Endodermal cell (in vitro differentiated cells): ENCODE measurements at regions not wholly inside any gene's neighbourhood (a gene's known extent, or its start where the extent isn't known, plus 50 kb on each side); places are given as distances from the start of the nearest gene placed in this dataset.

ENCODE experiments used
- DNase-seq: peaks from one replicate; pipeline ENCODE4 v3.0.0-alpha.2; 2017
- H3K27ac ChIP-seq: 2 replicates; pipeline ENCODE4 v1.5.1; 2013; ENCODE audit warnings: mild to moderate bottlenecking, low read depth, low read length, moderate library complexity
- H3K27me3 ChIP-seq: 2 replicates; pipeline ENCODE4 v1.6.1; 2013; ENCODE audit warnings: mild to moderate bottlenecking, low read length, moderate library complexity; ENCODE audit not compliant: insufficient read depth, control insufficient read depth, poor library complexity, severe bottlenecking
- H3K36me3 ChIP-seq: 2 replicates; pipeline ENCODE4 v1.7.0; 2013; ENCODE audit warnings: mild to moderate bottlenecking, low read length, moderate library complexity; ENCODE audit not compliant: control insufficient read depth, insufficient read depth
- H3K4me1 ChIP-seq: one replicate; pipeline ENCODE4 v1.7.0; 2013; ENCODE audit warnings: low read length; ENCODE audit not compliant: control insufficient read depth, insufficient read depth
- H3K4me3 ChIP-seq: 2 replicates; pipeline ENCODE4 v1.5.1; 2013; ENCODE audit warnings: mild to moderate bottlenecking, low read length, moderate library complexity
- H3K9ac ChIP-seq: 2 replicates; pipeline ENCODE4 v1.6.1; 2013; ENCODE audit warnings: mild to moderate bottlenecking, low read length, moderate library complexity; ENCODE audit not compliant: poor library complexity, severe bottlenecking; ENCODE audit errors: extremely low read depth
- H3K9me3 ChIP-seq: 2 replicates; pipeline ENCODE4 v1.6.1; 2013; ENCODE audit warnings: mild to moderate bottlenecking, low read length, moderate library complexity; ENCODE audit not compliant: control insufficient read depth
- H3K27ac Mint-ChIP-seq: 2 replicates; pipeline ENCODE4 v1.8.0; 2020; ENCODE audit warnings: mixed read lengths
- H3K27me3 Mint-ChIP-seq: 2 replicates; pipeline ENCODE4 v1.8.0; 2021; ENCODE audit warnings: mild to moderate bottlenecking, mixed read lengths; ENCODE audit not compliant: insufficient read depth
- H3K36me3 Mint-ChIP-seq: 2 replicates; pipeline ENCODE4 v1.8.0; 2020; ENCODE audit warnings: low read depth, mixed read lengths
- H3K4me1 Mint-ChIP-seq: 2 replicates; pipeline ENCODE4 v1.8.0; 2020; ENCODE audit warnings: mixed read lengths
- H3K4me3 Mint-ChIP-seq: 2 replicates; pipeline ENCODE4 v1.8.0; 2020; ENCODE audit warnings: mild to moderate bottlenecking, moderate library complexity, mixed read lengths
- H3K9me3 Mint-ChIP-seq: 2 replicates; pipeline ENCODE4 v1.8.0; 2020; ENCODE audit warnings: mild to moderate bottlenecking, mixed read lengths
- WGBS, 2 experiments: methylation state at CpG; one replicate each; pipeline versions ENCODE4 v1.1.5 to v1.1.7; 2013; ENCODE audit warnings: missing lambda C conversion rate in 2 of 2, mixed read lengths in 1 of 2; ENCODE audit not compliant: insufficient coverage in 1 of 2, insufficient read length in 1 of 2; 5-methylcytosine and 5-hydroxymethylcytosine counted together
- TF ChIP-seq, protein P1 (sequence below): fragments of 200-600 bp; sonication (generic); conservative IDR thresholded peaks from 2 replicates; pipeline ENCODE4 v1.5.0; 2021; ENCODE audit warnings: antibody characterized with exemption, mild to moderate bottlenecking

- H3K36me3 ChIP-seq, result no peaks in the 10 kb centered on the region
- TF ChIP-seq, protein P1, sequence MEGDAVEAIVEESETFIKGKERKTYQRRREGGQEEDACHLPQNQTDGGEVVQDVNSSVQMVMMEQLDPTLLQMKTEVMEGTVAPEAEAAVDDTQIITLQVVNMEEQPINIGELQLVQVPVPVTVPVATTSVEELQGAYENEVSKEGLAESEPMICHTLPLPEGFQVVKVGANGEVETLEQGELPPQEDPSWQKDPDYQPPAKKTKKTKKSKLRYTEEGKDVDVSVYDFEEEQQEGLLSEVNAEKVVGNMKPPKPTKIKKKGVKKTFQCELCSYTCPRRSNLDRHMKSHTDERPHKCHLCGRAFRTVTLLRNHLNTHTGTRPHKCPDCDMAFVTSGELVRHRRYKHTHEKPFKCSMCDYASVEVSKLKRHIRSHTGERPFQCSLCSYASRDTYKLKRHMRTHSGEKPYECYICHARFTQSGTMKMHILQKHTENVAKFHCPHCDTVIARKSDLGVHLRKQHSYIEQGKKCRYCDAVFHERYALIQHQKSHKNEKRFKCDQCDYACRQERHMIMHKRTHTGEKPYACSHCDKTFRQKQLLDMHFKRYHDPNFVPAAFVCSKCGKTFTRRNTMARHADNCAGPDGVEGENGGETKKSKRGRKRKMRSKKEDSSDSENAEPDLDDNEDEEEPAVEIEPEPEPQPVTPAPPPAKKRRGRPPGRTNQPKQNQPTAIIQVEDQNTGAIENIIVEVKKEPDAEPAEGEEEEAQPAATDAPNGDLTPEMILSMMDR, result no peak
- no peaks in the 10 kb centered on the region for H3K27me3 ChIP-seq
- no peaks in the 10 kb centered on the region for H3K9me3 ChIP-seq
- no peaks in the 10 kb centered on the region for H3K27me3 Mint-ChIP-seq
- no peak overlapping the region for H3K4me3 ChIP-seq
- H3K27ac ChIP-seq, result no peak overlapping the region
- no peaks in the 10 kb centered on the region for H3K4me1 ChIP-seq
- no peak for DNase-seq
- no peak overlapping the region for H3K27ac Mint-ChIP-seq
- H3K9me3 Mint-ChIP-seq, result peaks cover 5% of the 10 kb centered on the region
- no peak overlapping the region for H3K9ac ChIP-seq
- WGBS, 2 experiments, result 68 to 96% methylated on average over 3 to 4 of the region's 4 CpGs
- H3K36me3 Mint-ChIP-seq, result no peaks in the 10 kb centered on the region
- H3K4me3 Mint-ChIP-seq, result no peak overlapping the region
- peaks cover 14% of the 10 kb centered on the region for H3K4me1 Mint-ChIP-seq
Measured at GRCh38 chrX:6694977-6695376, 160.1 kb upstream of the VCX3A start.

DNA sequence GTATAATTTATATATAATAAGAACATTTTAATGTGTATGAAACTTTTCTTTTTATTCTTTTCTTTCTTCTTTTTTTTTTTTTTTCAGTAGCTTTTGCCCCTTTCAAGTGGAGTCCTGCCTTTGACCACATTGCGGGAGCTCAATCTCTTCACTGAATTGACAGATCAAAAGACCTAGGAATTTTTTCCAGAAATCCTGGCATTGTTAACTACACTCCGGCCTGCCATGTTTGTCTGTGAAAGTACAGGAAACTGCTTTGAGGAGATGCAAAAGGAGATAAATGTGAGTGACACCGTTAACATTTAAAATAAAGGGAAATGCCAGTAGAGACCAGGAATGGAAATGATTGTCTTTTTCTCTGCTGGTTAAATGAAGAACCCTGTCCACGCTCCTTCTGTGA lies 159.3 kb upstream of the VCX3A start:
- no peaks in the 10 kb centered on the region for H3K27me3 ChIP-seq
- H3K36me3 ChIP-seq, result no peaks in the 10 kb centered on the region
- TF ChIP-seq, protein P1, result no peak
- no peak overlapping the region for H3K9ac ChIP-seq
- no peak overlapping the region for H3K4me3 ChIP-seq
- no peak for DNase-seq
- WGBS, 2 experiments, result 70% methylated on average over 4 of the region's 4 CpGs; no CpG with 5 or more reads in 1 of the 2 experiments
- no peaks in the 10 kb centered on the region for H3K27me3 Mint-ChIP-seq
- H3K4me1 ChIP-seq, result no peaks in the 10 kb centered on the region
- no peaks in the 10 kb centered on the region for H3K36me3 Mint-ChIP-seq
- H3K27ac Mint-ChIP-seq, result no peak overlapping the region
- H3K4me3 Mint-ChIP-seq, result no peak overlapping the region
- peak overlapping the region; percentile 66 for H3K27ac ChIP-seq
- H3K9me3 ChIP-seq, result no peaks in the 10 kb centered on the region
- peaks cover 13% of the 10 kb centered on the region for H3K9me3 Mint-ChIP-seq
- peaks cover 14% of the 10 kb centered on the region for H3K4me1 Mint-ChIP-seq

DNA sequence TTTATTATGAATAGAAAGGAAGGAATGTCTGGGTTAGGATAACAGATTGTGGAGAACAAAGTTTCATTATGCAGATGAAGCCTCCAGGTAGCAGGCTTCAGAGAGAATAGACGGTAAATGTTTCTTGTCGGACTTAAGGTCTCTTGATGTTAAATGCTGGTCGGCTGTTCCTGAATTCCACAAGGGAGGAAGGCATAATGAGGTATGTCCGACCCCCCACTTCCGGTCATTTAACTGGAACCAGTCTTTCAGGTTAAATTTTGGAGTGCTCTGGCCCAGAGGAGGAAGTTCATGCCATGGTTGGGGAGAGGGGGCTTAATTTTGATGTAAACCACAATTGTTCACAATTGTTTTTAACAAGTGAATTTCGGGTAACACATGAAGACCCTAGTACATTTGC lies 158.1 kb upstream of the VCX3A start:
- no peak for DNase-seq
- no peak overlapping the region for H3K9ac ChIP-seq
- TF ChIP-seq, protein P1, result no peak
- H3K4me3 ChIP-seq, result no peak overlapping the region
- H3K27me3 ChIP-seq, result no peaks in the 10 kb centered on the region
- H3K36me3 Mint-ChIP-seq, result no peaks in the 10 kb centered on the region
- H3K27ac ChIP-seq, result no peak overlapping the region
- H3K9me3 ChIP-seq, result no peaks in the 10 kb centered on the region
- peaks cover 14% of the 10 kb centered on the region for H3K4me1 Mint-ChIP-seq
- H3K4me3 Mint-ChIP-seq, result no peak overlapping the region
- no peaks in the 10 kb centered on the region for H3K36me3 ChIP-seq
- H3K27ac Mint-ChIP-seq, result peak overlapping the region; percentile 1
- H3K27me3 Mint-ChIP-seq, result no peaks in the 10 kb centered on the region
- H3K9me3 Mint-ChIP-seq, result peaks cover 17% of the 10 kb centered on the region
- H3K4me1 ChIP-seq, result no peaks in the 10 kb centered on the region
- 90% methylated on average over 6 of the region's 6 CpGs; no CpG with 5 or more reads in 1 of the 2 experiments for WGBS, 2 experiments
